Smooth muscle cell (in vitro differentiated cells): ENCODE measurements at regions not wholly inside any gene's neighbourhood (a gene's known extent, or its start where the extent isn't known, plus 50 kb on each side); places are given as distances from the start of the nearest gene placed in this dataset.

Source experiments
- DNase-seq: peaks from one replicate; lab custom pipeline; 2025; ENCODE audit not compliant: unreplicated experiment; lab: John Stamatoyannopoulos, UW
- H2AFZ ChIP-seq: fragments of 200-600 bp; sonication (generic); 2 replicates; pipeline ENCODE4 v1.6.0; 2016; ENCODE audit warnings: antibody characterized with exemption, low read depth, mild to moderate bottlenecking
- H3F3A ChIP-seq: fragments of 200-600 bp; sonication (generic); 2 replicates; pipeline ENCODE4 v1.6.0; 2017; ENCODE audit warnings: antibody characterized with exemption, low read depth
- H3K27ac ChIP-seq: fragments of 200-600 bp; sonication (generic); 2 replicates; pipeline ENCODE4 v1.5.1; 2016; ENCODE audit warnings: low read depth, mild to moderate bottlenecking
- H3K27me3 ChIP-seq: fragments of 200-600 bp; sonication (generic); 2 replicates; pipeline ENCODE4 v1.6.1; 2016; ENCODE audit warnings: low read depth, mild to moderate bottlenecking
- H3K36me3 ChIP-seq: fragments of 200-600 bp; sonication (generic); 2 replicates; pipeline ENCODE4 v1.5.1; 2016; ENCODE audit warnings: low read depth
- H3K4me1 ChIP-seq: fragments of 200-600 bp; sonication (generic); 2 replicates; pipeline ENCODE4 v1.5.1; 2016; ENCODE audit warnings: low read depth
- H3K4me2 ChIP-seq: fragments of 200-600 bp; sonication (generic); 2 replicates; pipeline ENCODE4 v1.6.0; 2016; ENCODE audit warnings: mild to moderate bottlenecking
- H3K4me3 ChIP-seq: fragments of 200-600 bp; sonication (generic); 2 replicates; pipeline ENCODE4 v1.5.1; 2016; ENCODE audit warnings: mild to moderate bottlenecking
- H3K79me2 ChIP-seq: fragments of 200-600 bp; sonication (generic); 2 replicates; pipeline ENCODE4 v1.6.0; 2016; ENCODE audit warnings: low read depth, mild to moderate bottlenecking
- H3K9ac ChIP-seq: fragments of 200-600 bp; sonication (generic); 2 replicates; pipeline ENCODE4 v1.6.0; 2016; ENCODE audit warnings: low read depth
- H3K9me3 ChIP-seq: fragments of 200-600 bp; sonication (generic); replicated peaks from 2 replicates; pipeline ENCODE4 v1.5.1; 2016; ENCODE audit warnings: low read depth
- H4K20me1 ChIP-seq: fragments of 200-600 bp; sonication (generic); 2 replicates; pipeline ENCODE4 v1.6.0; 2016; ENCODE audit warnings: low read depth
- CTCF ChIP-seq: fragments of 200-600 bp; sonication (generic); IDR thresholded peaks from 2 replicates; pipeline ENCODE4 v1.5.1; 2017; ENCODE audit warnings: borderline replicate concordance, mild to moderate bottlenecking, antibody characterized with exemption; ENCODE audit not compliant: insufficient read depth, poor library complexity, severe bottlenecking
- WGBS: methylation state at CpG from one replicate; pipeline ENCODE4 v1.1.7; 2016; ENCODE audit warnings: low lambda C conversion rate; 5-methylcytosine and 5-hydroxymethylcytosine counted together

DNA sequence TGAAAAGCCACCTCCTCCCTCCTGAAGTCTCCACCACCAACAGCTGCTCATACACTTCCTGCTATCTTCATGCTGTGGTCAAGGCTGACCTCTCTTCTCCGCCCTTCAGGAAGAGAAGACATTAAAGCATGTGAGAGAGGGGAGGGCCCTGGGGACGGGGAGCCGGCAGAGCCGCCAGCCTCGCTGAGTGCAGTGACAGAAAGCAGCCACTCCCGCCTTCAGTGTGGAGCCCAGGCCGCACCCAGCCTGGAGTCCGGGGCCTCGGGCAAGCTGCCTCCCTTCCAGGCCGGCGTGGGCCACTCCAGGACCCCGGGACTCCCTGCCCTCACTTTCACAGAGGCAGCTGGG, 94.7 kb upstream of the TNRC6C start:
- Histone ChIP-seq H3K27me3 (peaks cover 7% of the 10 kb centered on the region), H2AFZ (peak overlapping the region; percentile 21), H3K4me1 (no peaks in the 10 kb centered on the region), H3K79me2 (no peaks in the 10 kb centered on the region), H3K4me2 (peak overlapping the region; percentile 19), H3K4me3 (no peak overlapping the region), H4K20me1 (no peaks in the 10 kb centered on the region), H3K9me3 (no peaks in the 10 kb centered on the region), H3K36me3 (no peaks in the 10 kb centered on the region), H3K27ac (no peak overlapping the region), H3F3A (peaks cover 3% of the 10 kb centered on the region), H3K9ac (no peak overlapping the region)
- 38% methylated on average over 12 of the region's 12 CpGs for WGBS
- DNase-seq: no peak
- no peak for TF ChIP-seq CTCF

- no peak overlapping the region for H3K9ac ChIP-seq
- H3K27ac ChIP-seq: peak overlapping the region; percentile 17
- H3K27me3 ChIP-seq: peaks cover 9% of the 10 kb centered on the region
- H3K79me2 ChIP-seq: no peaks in the 10 kb centered on the region
- DNase-seq: no peak
- no peaks in the 10 kb centered on the region for H3K36me3 ChIP-seq
- H3K4me2 ChIP-seq: peak overlapping the region; percentile 26
- 79% methylated on average over 21 of the region's 21 CpGs for WGBS
- no peaks in the 10 kb centered on the region for H3K9me3 ChIP-seq
- no peak overlapping the region for H3K4me3 ChIP-seq
- H3F3A ChIP-seq: peaks cover 3% of the 10 kb centered on the region
- H4K20me1 ChIP-seq: no peaks in the 10 kb centered on the region
- TF ChIP-seq CTCF: no peak
- H2AFZ ChIP-seq: peak overlapping the region; percentile 21
- no peaks in the 10 kb centered on the region for H3K4me1 ChIP-seq
These were observed 94.0 kb upstream of the TNRC6C start for GRCh38 chr17:77864234-77865111.

GRCh38 chr17:77865112-77865611, 93.3 kb upstream of the TNRC6C start:
- peak overlapping the region; percentile 51 for H3K27ac ChIP-seq
- H3K9me3 ChIP-seq: no peaks in the 10 kb centered on the region
- H3K36me3 ChIP-seq: no peaks in the 10 kb centered on the region
- H3K4me3 ChIP-seq: no peak overlapping the region
- H2AFZ ChIP-seq: no peak overlapping the region
- TF ChIP-seq CTCF: no peak
- H3K79me2 ChIP-seq: no peaks in the 10 kb centered on the region
- H3K27me3 ChIP-seq: peaks cover 8% of the 10 kb centered on the region
- no peak overlapping the region for H3K4me2 ChIP-seq
- DNase-seq: no peak
- H3K4me1 ChIP-seq: no peaks in the 10 kb centered on the region
- H4K20me1 ChIP-seq: no peaks in the 10 kb centered on the region
- 72% methylated on average over 22 of the region's 22 CpGs for WGBS
- H3K9ac ChIP-seq: no peak overlapping the region
- H3F3A ChIP-seq: peaks cover 3% of the 10 kb centered on the region

GRCh38 chr17:77865716-77866115, 92.8 kb upstream of the TNRC6C start:
- 48% methylated on average over 3 of the region's 3 CpGs for WGBS
- Histone ChIP-seq H3K9ac (no peak overlapping the region), H3K9me3 (no peaks in the 10 kb centered on the region), H3K4me3 (no peak overlapping the region), H4K20me1 (no peaks in the 10 kb centered on the region), H3K4me1 (no peaks in the 10 kb centered on the region), H3K79me2 (no peaks in the 10 kb centered on the region), H3F3A (peaks cover 3% of the 10 kb centered on the region), H3K27me3 (peaks cover 5% of the 10 kb centered on the region), H2AFZ (no peak overlapping the region), H3K36me3 (no peaks in the 10 kb centered on the region), H3K4me2 (no peak overlapping the region), H3K27ac (peak overlapping the region; percentile 51)
- no peak for TF ChIP-seq CTCF
- DNase-seq: no peak
